ENCODE measurements at regions not wholly inside any gene's neighbourhood (a gene's known extent, or its start where the extent isn't known, plus 50 kb on each side); places are given as distances from the start of the nearest gene placed in this dataset.

DNA sequence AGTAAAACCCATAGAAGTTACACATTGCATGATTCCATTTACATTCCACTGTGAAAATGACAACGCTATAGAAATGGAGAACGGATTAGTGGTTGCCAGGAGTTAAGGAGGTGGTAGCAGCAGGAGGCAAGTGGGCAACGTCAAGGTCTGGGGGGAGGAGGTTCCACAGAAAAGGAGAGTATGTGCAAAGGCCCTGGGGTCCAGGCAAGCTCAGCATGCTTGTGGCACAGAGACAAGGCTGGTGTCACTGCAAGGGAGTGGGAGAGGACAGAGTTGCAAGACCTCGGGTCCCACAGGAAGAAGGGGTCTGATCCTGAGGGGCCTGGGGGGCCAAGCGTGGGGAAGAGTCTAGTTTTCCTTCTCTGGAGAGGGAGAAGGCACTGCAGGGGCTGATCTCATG, 240.8 kb downstream of the MN1 start:
- intact Hi-C loops (cut with micrococcal nuclease): no loop called here

DNA sequence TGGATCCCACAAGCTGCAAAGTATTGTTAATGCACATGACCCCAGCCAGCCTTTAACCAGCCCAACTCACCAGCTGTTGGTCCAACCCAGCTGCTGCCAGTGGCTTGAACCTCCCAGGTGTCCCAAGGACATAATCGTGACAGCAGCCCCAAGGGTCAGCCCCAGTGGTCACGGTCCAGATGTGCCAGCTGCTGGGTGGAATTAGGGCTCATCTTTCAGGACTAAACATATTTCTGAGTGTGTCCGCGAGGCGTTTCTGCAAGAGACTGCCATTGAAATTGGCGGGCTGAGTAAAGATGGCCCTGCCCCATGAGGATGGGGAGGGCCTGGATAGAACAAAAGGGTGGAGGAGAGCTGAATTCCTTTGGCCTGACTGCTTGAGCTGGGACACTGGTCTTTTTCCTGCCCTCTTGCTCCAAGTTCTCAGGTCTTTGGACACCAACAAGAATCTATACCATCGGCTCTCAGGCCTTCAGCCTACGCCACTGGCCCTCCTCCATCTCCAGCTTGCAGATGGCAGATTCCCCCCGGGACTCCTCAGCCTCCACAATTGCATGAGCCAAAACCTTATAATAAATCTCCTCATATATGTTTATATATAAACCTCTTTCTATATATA, 240.2 kb downstream of the MN1 start:
- no peaks in the 10 kb centered on the region for H3K36me3 Mint-ChIP-seq (ENCODE audit: low read depth)
- no peaks in the 10 kb centered on the region for H3K27me3 Mint-ChIP-seq (ENCODE audit: insufficient read depth)
- H3K4me1 Mint-ChIP-seq (ENCODE audit: low read depth): no peaks in the 10 kb centered on the region
- H3K27ac Mint-ChIP-seq: no peak overlapping the region
- H3K9me3 Mint-ChIP-seq: peaks cover 4% of the 10 kb centered on the region
- no peak for DNase-seq (ENCODE audit: low spot score)
- intact Hi-C loops (cut with micrococcal nuclease): no loop called here
- H3K4me3 Mint-ChIP-seq: no peak overlapping the region

More for the DNA sequence above, 240.8 kb downstream of the MN1 start:
- Mint-ChIP-seq H3K27me3 (ENCODE audit: insufficient read depth) (no peaks in the 10 kb centered on the region), H3K9me3 (peaks cover 4% of the 10 kb centered on the region), H3K36me3 (ENCODE audit: low read depth) (no peaks in the 10 kb centered on the region), H3K4me1 (ENCODE audit: low read depth) (no peaks in the 10 kb centered on the region), H3K27ac (no peak overlapping the region), H3K4me3 (no peak overlapping the region)
- DNase-seq (ENCODE audit: low spot score): no peak

DNA sequence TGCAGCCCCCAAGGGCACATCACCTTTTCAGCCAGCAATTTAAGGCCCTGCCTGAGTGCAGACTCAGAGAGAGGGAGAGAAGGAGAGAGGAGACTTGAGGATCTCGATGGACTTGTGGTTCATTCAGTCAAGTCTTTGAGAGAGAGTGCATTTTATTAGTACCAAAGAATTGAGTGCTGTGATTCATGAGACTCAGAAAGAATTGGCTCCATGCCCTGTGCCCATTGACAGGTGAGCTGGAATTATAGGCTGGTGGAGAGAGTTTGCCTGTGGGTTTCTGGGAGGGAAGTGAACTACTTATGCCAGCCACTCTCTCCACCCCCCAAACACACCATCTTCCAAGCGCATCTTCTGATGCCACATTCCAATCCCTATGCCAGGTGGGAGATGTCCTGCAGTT, 236.8 kb downstream of the MN1 start:
- intact Hi-C loops (cut with micrococcal nuclease): no loop called here
- Mint-ChIP-seq H3K27ac (no peak overlapping the region), H3K4me1 (ENCODE audit: low read depth) (no peaks in the 10 kb centered on the region), H3K36me3 (ENCODE audit: low read depth) (no peaks in the 10 kb centered on the region), H3K9me3 (peaks cover 4% of the 10 kb centered on the region), H3K27me3 (ENCODE audit: insufficient read depth) (no peaks in the 10 kb centered on the region), H3K4me3 (no peak overlapping the region)
- no peak for DNase-seq (ENCODE audit: low spot score)

DNA sequence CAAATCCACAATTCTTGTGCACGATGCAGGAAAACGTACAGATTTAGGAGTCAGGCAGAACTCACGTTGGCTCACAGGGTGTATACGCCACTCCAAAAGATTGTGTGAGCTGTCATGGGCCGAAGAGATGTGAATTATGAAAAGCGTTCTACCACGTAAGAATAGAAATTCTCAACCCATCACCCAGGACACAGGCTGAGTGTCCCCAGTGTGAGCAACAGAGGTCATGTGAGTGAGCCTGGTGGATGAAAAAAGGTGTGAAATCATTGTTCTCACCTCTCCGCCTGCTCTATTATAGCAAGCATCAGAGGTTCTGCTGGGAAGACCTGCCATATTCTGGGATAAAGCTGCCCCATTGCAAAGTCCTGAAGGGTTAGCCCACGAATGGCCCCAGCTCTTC, 235.0 kb downstream of the MN1 start:
- Mint-ChIP-seq H3K4me3 (no peak overlapping the region), H3K36me3 (ENCODE audit: low read depth) (no peaks in the 10 kb centered on the region), H3K27me3 (ENCODE audit: insufficient read depth) (no peaks in the 10 kb centered on the region), H3K27ac (no peak overlapping the region), H3K9me3 (peaks cover 4% of the 10 kb centered on the region), H3K4me1 (ENCODE audit: low read depth) (no peaks in the 10 kb centered on the region)
- intact Hi-C loops (cut with micrococcal nuclease): no loop called here
- no peak for DNase-seq (ENCODE audit: low spot score)

DNA sequence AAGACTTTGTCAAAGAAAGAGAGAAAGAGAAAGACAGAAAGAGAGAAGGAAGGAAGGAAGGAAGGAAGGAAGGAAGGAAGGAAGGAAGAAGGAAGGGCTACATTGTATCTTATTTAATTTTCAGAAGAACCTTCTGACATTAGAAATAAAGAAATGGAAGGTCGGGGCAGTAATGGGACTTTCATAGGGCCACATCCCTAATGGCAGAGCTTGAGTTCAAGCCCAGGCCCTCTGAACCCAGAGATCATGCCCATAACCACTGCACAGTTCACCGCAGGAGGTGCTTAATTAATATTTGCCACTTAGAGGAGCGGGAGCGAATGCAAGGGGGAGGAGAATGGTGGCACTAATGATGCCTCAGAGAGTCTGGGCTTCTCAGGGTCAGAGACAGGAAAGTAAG, 233.3 kb downstream of the MN1 start:
- H3K27me3 Mint-ChIP-seq (ENCODE audit: insufficient read depth): peaks cover 1% of the 10 kb centered on the region
- H3K4me1 Mint-ChIP-seq (ENCODE audit: low read depth): no peaks in the 10 kb centered on the region
- no peaks in the 10 kb centered on the region for H3K36me3 Mint-ChIP-seq (ENCODE audit: low read depth)
- intact Hi-C loops (cut with micrococcal nuclease): no loop called here
- no peak overlapping the region for H3K4me3 Mint-ChIP-seq
- DNase-seq (ENCODE audit: low spot score): no peak
- no peak overlapping the region for H3K27ac Mint-ChIP-seq
- no peaks in the 10 kb centered on the region for H3K9me3 Mint-ChIP-seq

DNA sequence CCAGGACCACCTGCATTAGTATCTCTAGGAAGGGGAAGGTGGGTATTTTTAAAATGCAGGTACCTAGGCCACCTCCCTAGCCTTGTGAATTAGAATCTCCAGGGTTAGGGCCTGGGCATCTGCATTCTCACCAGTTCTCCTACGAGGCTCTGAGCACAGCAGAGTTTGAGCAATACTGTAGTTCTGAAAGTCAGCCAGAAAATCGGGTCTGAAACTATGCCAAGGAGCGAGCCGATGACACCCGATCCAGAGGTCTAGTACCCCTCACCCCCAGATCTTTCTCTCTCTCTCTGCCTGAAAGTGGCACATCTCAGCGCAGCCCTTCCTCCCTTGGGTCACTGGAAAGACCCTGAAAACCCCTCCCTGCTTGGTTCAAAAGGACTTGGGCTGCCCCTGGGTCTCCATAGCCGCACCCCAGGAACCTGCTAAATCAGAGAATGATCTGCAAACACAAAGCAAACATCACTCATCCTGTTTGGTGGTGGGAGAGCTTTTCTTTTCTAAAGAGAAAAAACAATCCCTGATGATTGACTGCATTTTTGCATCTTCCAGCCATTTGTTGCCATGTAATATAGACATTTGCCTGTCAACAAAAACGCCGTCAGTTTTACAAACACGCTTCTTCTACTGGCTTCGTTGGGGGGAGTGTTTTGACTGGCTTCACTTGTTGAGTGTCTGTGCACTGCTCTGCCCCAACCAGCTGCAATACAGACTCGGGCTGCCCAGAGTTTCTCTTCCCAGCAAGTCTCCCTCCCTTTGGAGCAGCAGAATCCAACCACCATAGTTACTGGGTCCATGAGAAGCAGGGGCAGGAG, 229.9 kb downstream of the MN1 start:
- H3K9me3 Mint-ChIP-seq: no peaks in the 10 kb centered on the region
- intact Hi-C loops (cut with micrococcal nuclease): no loop called here
- no peaks in the 10 kb centered on the region for H3K4me1 Mint-ChIP-seq (ENCODE audit: low read depth)
- no peak overlapping the region for H3K4me3 Mint-ChIP-seq
- H3K27me3 Mint-ChIP-seq (ENCODE audit: insufficient read depth): peaks cover 1% of the 10 kb centered on the region
- H3K27ac Mint-ChIP-seq: no peak overlapping the region
- no peaks in the 10 kb centered on the region for H3K36me3 Mint-ChIP-seq (ENCODE audit: low read depth)
- no peak for DNase-seq (ENCODE audit: low spot score)

DNA sequence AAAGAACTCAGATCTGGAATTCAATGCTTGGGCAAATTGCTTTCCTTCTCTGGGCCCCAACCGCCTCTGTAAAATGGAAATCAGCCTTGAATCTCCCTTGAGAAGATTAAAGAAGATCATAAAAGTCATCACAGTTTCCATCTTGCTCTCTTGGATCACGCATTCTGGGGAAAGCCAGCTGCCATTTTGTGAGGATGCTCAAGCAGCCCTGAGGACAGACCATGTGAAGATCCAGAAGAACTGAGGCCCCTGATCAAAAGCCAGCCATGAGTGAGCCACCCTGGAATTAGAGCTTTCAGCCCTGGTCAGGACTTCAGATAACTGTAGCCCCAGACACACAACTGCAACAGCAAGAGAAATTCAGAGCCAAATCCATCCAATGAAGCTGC, 229.3 kb downstream of the MN1 start:
- intact Hi-C loops (cut with micrococcal nuclease): no loop called here
- no peak for DNase-seq (ENCODE audit: low spot score)
- peaks cover 1% of the 10 kb centered on the region for H3K27me3 Mint-ChIP-seq (ENCODE audit: insufficient read depth)
- H3K4me3 Mint-ChIP-seq: no peak overlapping the region
- H3K27ac Mint-ChIP-seq: no peak overlapping the region
- H3K36me3 Mint-ChIP-seq (ENCODE audit: low read depth): no peaks in the 10 kb centered on the region
- H3K9me3 Mint-ChIP-seq: no peaks in the 10 kb centered on the region
- H3K4me1 Mint-ChIP-seq (ENCODE audit: low read depth): no peaks in the 10 kb centered on the region

DNA sequence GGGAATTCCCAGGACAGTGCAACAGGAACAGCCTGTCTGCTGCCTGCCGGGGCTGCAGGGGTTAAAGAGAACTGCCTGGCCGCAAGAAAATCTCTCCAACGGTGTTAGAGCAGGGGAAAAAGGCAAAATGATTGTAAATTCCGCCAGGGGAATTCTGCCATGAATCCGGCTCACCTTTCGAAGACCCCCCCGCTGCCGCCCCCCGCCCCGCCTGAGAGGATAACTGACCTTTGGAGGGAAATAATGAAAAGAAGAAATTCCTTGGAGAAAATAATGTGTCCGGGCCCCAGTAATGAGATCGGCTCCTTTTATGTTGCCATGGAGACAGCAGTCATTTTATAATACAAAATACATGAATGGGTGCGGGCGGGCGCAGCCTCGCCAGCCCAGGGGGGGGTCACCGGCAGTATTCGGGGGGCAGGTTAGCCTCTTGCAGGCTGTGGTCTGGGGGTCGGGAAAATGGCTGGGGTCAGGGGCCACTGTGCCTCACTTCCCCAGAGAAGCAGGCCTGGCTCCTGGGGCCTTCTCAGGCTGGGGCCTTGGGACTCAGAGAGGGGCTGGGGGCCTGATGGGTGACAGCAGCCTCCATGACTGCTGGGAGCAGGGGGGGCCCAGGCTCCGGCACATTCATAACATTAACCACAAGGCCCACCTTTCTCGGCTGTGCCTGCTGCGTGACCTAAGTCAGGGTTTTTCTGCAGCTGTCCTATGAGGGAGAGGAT, 228.1 kb downstream of the MN1 start:
- Mint-ChIP-seq H3K27me3 (ENCODE audit: insufficient read depth) (peaks cover 1% of the 10 kb centered on the region), H3K27ac (no peak overlapping the region), H3K4me3 (no peak overlapping the region), H3K4me1 (ENCODE audit: low read depth) (no peaks in the 10 kb centered on the region), H3K9me3 (no peaks in the 10 kb centered on the region), H3K36me3 (ENCODE audit: low read depth) (no peaks in the 10 kb centered on the region)
- no peak for DNase-seq (ENCODE audit: low spot score)
- intact Hi-C loops (cut with micrococcal nuclease): no loop called here

DNA sequence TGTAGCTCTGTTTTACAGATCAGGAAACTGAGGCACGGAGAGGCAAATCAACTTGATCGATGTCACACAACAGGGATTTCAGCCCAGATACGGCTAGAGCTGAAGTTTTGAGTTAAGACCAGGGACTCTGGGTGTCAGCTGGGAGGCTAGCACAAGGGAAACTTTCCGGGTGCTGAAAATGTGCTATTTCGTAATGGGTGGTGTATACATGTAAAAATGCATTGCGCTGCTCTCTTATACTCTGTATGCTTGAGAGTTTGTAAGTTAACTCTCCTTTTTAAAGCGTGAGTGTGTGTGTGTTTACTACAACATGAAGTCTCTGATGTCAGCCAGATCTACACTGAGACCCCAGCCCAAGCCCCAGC, 227.6 kb downstream of the MN1 start:
- Mint-ChIP-seq H3K27ac (no peak overlapping the region), H3K9me3 (no peaks in the 10 kb centered on the region), H3K4me3 (no peak overlapping the region), H3K36me3 (ENCODE audit: low read depth) (no peaks in the 10 kb centered on the region), H3K27me3 (ENCODE audit: insufficient read depth) (peaks cover 1% of the 10 kb centered on the region), H3K4me1 (ENCODE audit: low read depth) (no peaks in the 10 kb centered on the region)
- no peak for DNase-seq (ENCODE audit: low spot score)
- intact Hi-C loops (cut with micrococcal nuclease): no loop called here

DNA sequence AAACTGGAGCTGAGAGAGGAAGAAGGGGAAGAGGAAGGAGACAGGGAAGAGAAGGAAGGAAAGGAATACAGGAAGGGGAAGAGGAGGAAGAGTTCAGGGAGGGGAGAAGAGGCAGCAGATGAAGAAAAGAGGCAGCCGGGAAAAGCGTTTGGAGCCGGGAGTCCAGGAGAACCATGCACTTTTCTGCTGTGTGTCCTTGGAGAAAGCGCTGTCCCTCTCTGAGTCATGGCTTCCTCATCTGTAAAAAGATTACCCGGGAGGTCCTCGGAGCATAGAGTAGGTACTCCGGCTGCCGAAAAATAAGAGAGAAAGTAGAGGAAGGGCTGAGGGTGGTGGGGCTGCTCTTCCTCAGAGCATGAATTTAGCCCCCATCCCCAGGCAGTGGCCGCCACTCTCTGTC, 226.9 kb downstream of the MN1 start:
- Mint-ChIP-seq H3K27ac (no peak overlapping the region), H3K27me3 (ENCODE audit: insufficient read depth) (peaks cover 1% of the 10 kb centered on the region), H3K9me3 (no peaks in the 10 kb centered on the region), H3K4me3 (no peak overlapping the region), H3K4me1 (ENCODE audit: low read depth) (no peaks in the 10 kb centered on the region), H3K36me3 (ENCODE audit: low read depth) (no peaks in the 10 kb centered on the region)
- DNase-seq (ENCODE audit: low spot score): no peak
- intact Hi-C loops (cut with micrococcal nuclease): no loop called here

DNA sequence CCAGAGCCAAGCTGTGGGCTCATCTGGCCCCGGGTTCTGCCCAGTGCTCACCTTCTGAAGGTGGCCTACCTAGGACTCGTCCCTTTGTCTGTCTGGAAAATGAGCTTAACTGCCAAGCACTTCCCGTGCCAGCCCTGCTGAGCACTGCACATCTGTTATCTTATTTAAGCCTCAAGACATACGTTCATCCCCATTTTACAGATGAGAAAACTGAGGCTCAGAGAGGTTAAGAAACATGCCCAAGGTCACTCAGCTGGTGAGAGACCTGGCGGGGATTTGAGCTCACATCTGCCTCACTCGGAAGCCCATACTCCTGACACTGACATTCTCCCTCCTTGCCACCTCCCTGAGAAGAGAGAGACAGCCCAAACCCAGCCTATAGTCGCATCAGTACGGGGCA, 226.2 kb downstream of the MN1 start:
- no peaks in the 10 kb centered on the region for H3K4me1 Mint-ChIP-seq (ENCODE audit: low read depth)
- H3K9me3 Mint-ChIP-seq: no peaks in the 10 kb centered on the region
- no peaks in the 10 kb centered on the region for H3K36me3 Mint-ChIP-seq (ENCODE audit: low read depth)
- no peak overlapping the region for H3K27ac Mint-ChIP-seq
- intact Hi-C loops (cut with micrococcal nuclease): no loop called here
- peaks cover 1% of the 10 kb centered on the region for H3K27me3 Mint-ChIP-seq (ENCODE audit: insufficient read depth)
- no peak for DNase-seq (ENCODE audit: low spot score)
- no peak overlapping the region for H3K4me3 Mint-ChIP-seq

DNA sequence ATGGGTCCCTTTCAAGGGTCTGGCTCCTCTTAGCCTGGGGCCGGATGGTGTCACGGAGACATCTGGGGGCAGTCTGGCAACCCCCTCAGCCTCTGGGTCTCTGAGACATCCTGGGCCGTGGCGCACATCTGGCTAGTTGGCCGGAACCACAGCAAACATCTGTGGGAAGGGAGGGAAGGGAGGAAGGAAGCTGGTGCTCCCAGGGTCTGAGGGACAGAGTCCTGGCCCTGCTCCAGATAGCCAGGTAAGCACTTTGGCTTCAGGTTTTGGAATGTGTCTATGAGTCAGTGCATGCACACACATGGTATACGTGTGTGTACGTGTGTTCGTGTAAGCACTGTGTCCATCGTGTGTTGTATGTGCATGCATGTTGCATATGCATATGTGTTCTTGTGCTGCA, 225.1 kb downstream of the MN1 start:
- no peak overlapping the region for H3K4me3 Mint-ChIP-seq
- H3K4me1 Mint-ChIP-seq (ENCODE audit: low read depth): no peaks in the 10 kb centered on the region
- H3K27me3 Mint-ChIP-seq (ENCODE audit: insufficient read depth): peaks cover 1% of the 10 kb centered on the region
- intact Hi-C loops (cut with micrococcal nuclease): no loop called here
- no peaks in the 10 kb centered on the region for H3K9me3 Mint-ChIP-seq
- DNase-seq (ENCODE audit: low spot score): no peak
- no peak overlapping the region for H3K27ac Mint-ChIP-seq
- no peaks in the 10 kb centered on the region for H3K36me3 Mint-ChIP-seq (ENCODE audit: low read depth)

DNA sequence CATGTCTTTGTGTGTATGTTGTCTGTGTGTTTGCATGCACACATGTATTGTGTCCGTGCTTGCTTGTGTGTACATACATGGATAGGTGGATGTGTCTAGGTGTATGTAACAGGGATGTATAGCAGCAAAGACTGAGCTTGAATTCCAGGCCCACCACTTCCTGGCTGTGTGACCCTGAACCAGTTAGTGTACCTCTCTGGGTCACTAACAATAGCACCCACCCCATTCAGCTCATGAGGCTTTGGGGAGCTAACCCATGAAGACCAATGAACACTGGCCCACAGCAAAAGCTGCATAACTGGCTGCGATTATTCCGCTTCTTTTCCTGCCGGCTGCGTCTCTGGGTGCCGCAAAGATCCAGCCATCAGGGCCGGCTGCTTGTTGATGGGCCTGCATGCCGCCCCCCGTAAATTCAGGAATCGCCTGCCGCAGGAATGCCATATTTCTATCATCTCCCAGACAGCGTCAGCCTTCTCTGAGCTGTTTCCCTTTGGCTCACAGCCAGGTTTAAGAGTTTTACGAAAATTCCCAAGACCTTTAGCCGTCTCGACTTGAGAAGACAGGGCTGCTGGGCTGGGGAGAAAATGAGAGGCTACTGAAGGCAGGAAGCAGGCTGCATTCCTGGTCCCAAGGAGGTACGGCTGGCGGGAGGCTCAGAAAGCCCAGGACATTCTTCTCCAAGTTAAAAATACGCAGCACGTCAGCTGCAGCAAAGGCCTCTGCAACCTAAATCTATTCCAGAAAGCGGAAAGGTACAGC, 224.6 kb downstream of the MN1 start:
- H3K27me3 Mint-ChIP-seq (ENCODE audit: insufficient read depth): peaks cover 2% of the 10 kb centered on the region
- no peaks in the 10 kb centered on the region for H3K36me3 Mint-ChIP-seq (ENCODE audit: low read depth)
- H3K27ac Mint-ChIP-seq: no peak overlapping the region
- intact Hi-C loops (cut with micrococcal nuclease): no loop called here
- H3K4me1 Mint-ChIP-seq (ENCODE audit: low read depth): no peaks in the 10 kb centered on the region
- no peak for DNase-seq (ENCODE audit: low spot score)
- H3K4me3 Mint-ChIP-seq: no peak overlapping the region
- no peaks in the 10 kb centered on the region for H3K9me3 Mint-ChIP-seq
